GM19025 (cell line): ENCODE measurements at regions not wholly inside any gene's neighbourhood (a gene's known extent, or its start where the extent isn't known, plus 50 kb on each side); places are given as distances from the start of the nearest gene placed in this dataset.
"Not testable (repeated sequence)": the region's sequence is repeated elsewhere in the genome, so short reads cannot be mapped to it uniquely, and the experiment has no call there.

ENCODE experiments used
- ATAC-seq: cut with Tn5 transposase; IDR thresholded peaks from one replicate; pipeline ENCODE4 v1.9.1; 2021; ENCODE audit warnings: mild to moderate bottlenecking, low read depth, moderate library complexity; ENCODE audit not compliant: unreplicated experiment

DNA sequence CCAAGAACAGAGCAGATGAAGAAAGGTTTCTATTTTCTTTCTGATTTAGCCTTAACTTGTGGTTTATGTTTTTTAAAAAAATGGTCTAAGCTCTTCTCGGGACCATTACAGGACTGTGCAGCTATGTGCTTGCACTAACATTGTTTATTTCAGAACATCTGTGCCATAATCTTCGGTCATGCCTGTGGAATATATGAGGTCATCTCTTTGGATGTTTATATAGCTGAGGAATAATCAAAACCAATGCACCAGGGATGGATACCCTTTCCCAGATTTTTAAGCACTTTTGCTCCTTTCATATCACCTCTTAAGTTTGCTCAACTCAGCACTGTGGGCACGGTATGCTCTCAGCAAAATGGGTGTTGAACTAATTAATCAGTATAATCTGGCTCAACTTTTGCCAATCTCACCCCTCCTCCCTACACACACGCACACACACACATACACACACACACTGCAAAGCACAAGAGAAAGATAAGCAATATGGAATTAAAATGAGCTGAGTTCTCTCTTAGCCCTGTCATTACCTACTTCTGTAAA lies 268.5 kb upstream of the TMC3 start:
- ATAC-seq, result no peak

DNA sequence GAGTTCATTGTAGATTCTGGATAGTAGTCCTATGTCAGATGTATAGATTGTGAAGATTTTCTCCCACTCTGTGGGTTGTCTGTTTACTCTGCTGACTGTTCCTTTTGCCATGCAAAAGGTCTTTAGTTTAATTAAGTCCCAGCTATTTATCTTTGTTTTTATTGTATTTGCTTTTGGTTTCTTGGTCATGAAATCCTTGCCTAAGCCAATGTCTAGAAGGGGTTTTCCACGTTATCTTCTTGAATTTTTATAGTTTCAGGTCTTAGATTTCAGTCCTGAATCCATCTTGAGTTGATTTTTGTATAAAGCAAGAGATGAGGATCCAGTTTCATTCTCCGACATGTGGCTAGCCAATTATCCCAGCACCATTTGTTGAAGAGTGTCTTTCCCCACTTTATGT lies 262.1 kb upstream of the TMC3 start:
- not testable (repeated sequence) for ATAC-seq

DNA sequence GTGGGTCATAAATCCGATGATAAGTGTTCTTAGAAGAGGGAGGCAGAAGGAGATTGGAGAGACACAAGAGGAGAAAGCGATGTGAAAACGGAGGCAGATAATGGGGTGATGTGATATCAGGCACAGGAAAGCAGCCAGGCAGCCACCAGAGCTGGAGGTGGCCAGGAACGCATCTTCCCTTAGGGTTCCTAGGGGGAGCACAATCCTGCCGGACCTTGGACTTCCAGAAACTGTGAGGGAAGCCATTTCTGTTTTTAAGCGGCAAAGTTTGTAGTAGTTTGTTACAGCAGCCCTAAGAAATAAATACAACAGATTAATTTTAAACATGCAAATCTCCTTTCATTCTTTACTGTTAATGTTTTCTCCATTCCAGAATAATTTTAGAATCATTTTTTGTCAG lies 259.9 kb upstream of the TMC3 start:
- no peak for ATAC-seq

DNA sequence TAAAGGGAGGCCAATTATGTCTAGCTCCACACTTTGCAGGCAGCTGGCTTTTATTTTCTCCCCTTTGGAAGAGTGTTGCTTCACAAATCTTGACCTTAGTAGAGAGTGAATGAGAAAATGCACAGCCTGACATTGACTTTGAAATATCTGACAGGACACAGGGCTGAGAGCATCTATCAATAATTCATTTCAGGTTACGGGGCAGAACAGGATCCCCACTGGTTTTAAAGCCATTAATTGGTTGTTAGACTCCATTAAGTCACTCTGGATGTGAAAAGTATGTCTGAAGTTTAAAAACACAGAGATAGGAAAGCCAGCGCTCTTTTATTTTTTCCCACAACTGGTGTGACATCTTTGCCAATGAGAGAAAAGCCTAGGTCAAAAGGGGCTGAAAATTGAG lies 251.9 kb upstream of the TMC3 start:
- ATAC-seq, result no peak

DNA sequence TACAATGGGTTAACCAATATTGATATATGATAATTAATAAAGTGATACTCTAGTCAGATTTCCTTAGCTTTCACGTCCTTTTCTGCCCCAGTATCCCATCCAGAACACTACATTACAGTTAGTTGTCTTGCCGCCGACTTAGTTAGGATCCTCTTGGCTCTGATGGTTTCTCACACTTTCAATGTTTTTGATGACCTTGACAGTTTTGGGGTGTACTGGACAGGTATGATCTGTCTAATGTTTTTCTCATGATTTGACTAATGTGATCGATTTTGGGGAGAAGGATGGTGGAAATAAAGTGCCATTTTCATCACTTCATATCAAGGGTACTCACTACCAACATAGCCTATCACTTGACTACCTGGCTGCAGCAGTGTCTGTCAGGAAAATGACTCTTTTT lies 245.0 kb upstream of the TMC3 start:
- ATAC-seq, result no peak

DNA sequence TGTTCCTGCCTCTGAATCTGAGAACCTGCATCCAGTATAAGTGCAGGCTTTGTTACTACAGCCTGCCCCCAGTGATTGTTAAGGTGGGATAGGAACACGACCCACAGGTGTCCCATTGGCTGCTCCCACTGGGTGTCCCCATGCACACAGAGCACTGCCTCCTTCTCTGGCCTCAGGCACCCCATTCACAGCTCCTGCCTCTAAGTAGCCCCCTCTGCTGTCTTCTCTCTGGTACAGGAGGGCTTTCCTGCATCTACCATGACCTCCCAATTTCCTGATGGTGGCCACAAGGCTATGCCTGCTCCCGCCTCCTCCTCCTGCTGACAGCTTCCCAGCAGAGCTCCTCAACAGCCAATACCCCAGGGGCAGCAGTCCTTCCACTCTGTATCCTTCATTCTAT lies 238.6 kb upstream of the TMC3 start:
- no peak for ATAC-seq

DNA sequence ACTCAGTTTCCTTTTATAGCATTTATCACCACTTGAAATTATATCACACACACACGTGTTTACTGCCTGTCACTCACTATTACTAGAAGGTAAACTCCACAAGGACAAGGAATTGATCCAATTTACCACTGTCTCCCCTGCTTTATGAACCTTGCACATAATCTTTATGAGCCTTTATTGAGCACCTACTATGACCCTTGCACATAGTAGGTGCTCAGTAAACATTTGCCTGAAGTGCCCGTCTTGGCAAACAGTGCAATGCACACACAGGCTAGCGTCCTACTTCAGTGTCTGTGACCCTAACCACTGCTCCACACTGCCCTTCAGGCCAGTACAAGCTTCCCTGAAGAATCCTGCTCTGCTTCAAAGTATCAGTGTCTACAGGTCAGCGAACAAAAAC lies 237.7 kb upstream of the TMC3 start:
- ATAC-seq, result no peak

GRCh38 chr15:81608309-81608829 lies 234.4 kb upstream of the TMC3 start:
- no peak for ATAC-seq

DNA sequence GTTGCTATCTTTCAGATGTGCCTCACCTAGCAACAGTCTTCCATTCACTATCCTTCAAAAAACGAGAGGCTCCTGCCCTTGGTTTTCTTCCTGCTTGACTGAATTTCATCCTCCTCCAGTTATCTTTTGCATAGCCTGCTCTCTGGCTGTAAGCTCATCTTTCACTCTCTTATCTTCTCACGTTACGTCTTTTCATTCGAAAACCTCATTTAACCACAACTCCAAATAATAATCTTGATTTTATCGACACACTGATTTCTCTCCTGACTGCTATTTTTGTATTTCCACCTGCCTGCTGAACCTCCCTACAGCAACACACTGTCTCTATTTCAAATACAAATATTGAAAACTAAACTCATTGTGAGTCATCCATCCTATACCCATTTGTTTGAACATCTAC lies 230.7 kb upstream of the TMC3 start:
- ATAC-seq, result no peak

DNA sequence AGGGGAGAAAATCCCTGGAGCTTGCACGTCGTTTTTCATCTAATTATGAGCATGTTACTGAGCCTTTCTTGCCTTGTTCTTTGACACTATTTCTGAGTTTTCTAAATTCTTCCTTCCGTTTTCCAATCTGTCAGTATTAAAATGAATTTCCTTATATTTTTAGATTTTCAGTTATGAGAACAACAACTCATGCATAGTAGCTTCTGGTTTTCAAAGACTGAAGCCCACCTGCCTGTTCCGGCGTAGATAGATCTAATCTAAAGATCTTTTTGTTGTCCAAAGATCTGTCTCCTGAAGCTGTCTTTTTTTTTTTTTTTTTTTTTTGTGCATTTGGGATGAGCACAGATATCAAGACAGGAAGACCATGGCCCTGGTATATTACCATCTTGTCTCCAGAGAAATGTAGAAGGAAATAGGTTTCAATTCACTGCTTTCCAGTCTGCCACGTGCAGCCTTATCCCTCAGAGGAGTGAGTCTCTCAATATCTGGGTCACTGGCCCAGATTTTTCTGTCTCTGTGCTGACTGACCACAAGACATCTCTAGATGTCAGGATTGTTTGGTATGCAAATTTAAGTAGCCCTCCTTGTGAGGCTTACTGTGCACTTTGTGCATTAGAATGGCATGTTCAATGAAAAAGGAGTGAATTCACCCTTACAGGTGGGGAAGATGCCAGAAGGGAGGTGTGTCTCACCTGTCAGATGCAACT lies 222.3 kb upstream of the TMC3 start:
- no peak for ATAC-seq

GRCh38 chr15:81595752-81596151 lies 221.7 kb upstream of the TMC3 start:
- ATAC-seq, result no peak

GRCh38 chr15:81589671-81590070 lies 215.7 kb upstream of the TMC3 start:
- no peak for ATAC-seq

- no peak for ATAC-seq
These were observed 201.6 kb upstream of the TMC3 start for GRCh38 chr15:81575436-81576123.

DNA sequence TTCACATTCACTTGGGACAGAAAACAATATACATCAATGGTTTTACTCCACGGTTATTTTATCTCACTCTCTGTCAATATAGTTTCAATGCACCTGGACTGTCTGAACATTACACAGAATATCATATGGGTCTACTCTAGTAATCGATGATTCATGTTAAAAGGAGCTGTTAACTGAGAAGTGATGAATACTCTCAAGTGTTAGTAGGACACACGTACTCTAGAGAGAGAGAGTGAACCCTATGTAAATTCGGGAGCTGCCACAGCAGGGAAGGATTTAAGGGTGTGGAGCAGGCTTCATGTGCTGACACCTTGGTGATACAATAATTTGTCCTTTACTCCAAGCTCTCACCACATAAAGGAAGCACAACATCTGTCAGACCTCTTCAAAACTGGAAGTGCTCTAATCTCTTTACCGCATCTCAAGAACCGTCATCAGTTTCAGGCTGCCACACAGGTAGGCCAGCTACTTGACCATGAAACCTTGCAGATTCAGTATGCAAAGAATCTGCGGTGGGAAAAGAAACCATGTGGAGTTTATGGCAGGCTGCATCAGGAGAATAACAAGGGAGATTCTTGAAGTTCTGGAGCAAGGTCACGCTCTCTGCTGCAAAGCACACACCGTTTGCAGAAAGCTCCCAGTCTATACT lies 199.2 kb upstream of the TMC3 start:
- ATAC-seq, result no peak

DNA sequence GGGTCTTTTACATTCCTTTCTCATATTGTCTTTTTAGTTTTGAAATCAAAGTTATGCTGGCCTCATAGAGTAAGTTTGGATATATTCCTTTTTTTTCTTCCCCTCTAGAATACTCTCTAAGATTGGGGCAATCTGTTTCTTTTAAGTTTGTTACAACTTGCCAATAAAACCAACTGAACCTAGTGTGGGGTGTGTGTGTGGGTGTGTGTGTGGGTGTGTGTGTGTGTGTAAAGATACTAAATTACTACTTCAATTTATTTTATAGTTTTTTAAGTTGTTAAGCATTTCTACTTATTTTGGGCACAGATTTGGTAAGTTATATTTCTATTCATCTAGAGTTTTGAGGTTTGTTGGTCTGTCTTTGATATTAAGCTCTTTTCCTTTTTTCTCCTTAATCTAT lies 198.2 kb upstream of the TMC3 start:
- no peak for ATAC-seq

GRCh38 chr15:81569286-81570080 lies 195.5 kb upstream of the TMC3 start:
- ATAC-seq, result no peak

DNA sequence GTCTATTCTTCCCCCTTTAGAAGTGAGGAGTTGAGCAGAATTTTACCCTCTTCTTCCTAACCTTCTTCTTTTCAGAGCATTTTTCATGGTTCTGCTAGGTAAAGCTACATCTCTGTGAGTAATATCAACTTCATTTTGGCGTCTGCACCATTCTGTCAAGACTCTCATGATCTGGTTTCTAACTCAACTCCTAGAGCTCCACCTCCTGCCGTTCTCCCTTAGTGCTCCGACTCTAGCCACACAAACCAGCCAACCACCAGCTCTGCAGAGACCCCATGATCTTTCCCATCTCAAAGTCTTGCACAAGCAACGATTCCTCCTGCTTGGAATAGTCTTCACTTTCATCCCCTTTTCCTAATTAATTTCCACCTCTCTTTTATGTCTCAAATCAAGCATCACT lies 193.9 kb upstream of the TMC3 start:
- no peak for ATAC-seq

GRCh38 chr15:81562986-81563385 lies 189.0 kb upstream of the TMC3 start:
- no peak for ATAC-seq

DNA sequence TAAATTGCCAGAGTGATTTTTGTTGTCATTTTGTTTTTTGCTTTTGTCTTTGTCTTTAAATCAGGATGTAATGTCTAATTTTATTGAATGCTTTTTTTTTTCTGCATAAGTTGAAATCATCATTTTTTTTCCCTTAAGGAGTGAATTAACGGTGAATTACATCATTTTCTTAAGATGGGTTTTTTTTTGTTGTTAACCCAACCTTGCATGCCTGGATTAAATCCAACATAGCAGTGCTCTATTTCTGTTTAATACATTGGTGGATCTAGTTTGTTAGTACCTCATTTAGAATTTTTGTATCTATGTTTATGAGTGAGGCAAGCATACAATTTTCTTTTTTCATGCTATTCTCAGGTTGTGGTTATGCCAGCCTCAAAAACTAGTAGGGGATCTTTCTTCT lies 186.4 kb upstream of the TMC3 start:
- no peak for ATAC-seq

DNA sequence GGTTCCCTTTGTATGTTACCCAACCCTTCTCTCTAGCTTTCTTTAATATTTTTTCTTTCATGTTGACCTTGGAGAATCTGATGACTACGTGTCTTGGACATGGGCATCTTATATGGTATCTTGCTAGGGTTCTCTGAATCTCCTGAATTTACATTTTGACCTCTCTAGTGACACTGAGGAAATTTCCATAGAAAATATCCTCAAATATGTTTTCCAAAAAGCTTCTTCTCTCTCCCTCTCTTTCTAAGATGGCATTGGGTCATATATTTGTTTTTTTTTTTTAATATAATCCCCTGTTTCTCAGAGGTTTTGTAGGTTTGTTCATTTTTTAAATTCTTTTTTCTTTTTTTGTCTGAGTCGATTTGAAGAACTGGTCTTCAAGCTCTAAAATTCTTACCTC lies 184.0 kb upstream of the TMC3 start:
- no peak for ATAC-seq

DNA sequence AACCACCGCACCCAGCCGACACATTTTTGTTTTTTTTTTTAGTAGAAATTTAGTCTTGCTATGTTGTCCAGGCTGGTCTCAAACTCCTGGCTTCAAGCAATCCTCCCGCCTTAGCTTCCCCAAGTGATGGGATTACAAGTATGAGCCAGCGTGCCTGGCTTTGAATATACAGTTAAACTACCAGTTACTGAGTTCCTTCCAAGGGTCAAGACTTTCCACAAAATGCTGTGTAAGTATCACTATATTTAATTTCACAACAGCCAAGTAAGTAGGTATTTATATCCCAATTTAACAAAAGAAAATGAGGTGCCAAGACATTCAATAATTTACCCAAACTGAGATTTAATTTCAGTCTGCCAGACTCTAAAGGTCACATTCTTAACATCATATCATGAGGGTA lies 181.3 kb upstream of the TMC3 start:
- no peak for ATAC-seq
